MG63 (cell line): ENCODE measurements at regions not wholly inside any gene's neighbourhood (a gene's known extent, or its start where the extent isn't known, plus 50 kb on each side); places are given as distances from the start of the nearest gene placed in this dataset.

Experiments
- DNase-seq: peaks from one replicate; pipeline ENCODE4 v3.0.0-alpha.2; 2020
- H3K27me3 ChIP-seq: fragments of 250-450 bp; sonication (Bioruptor Pico); 2 replicates; pipeline ENCODE4 v1.5.1; 2020; ENCODE audit warnings: mild to moderate bottlenecking, moderate library complexity
- H3K36me3 ChIP-seq: fragments of 250-450 bp; sonication (Bioruptor Pico); 2 replicates; pipeline ENCODE4 v1.5.1; 2020; ENCODE audit warnings: mild to moderate bottlenecking, moderate library complexity
- H3K4me3 ChIP-seq: fragments of 250-450 bp; sonication (Bioruptor Pico); 2 replicates; pipeline ENCODE4 v1.5.1; 2020; ENCODE audit warnings: mild to moderate bottlenecking, moderate library complexity
- H3K9me3 ChIP-seq: fragments of 250-450 bp; sonication (Bioruptor Pico); 2 replicates; pipeline ENCODE4 v1.5.1; 2020; ENCODE audit warnings: mild to moderate bottlenecking, moderate library complexity

- Histone ChIP-seq H3K36me3 (no peaks in the 10 kb centered on the region), H3K27me3 (no peaks in the 10 kb centered on the region), H3K4me3 (no peak overlapping the region), H3K9me3 (no peaks in the 10 kb centered on the region)
- no peak for DNase-seq
Observed at GRCh38 chr15:99440551-99441443, 125.0 kb upstream of the MEF2A start.

- no peak overlapping the region for H3K4me3 ChIP-seq
- no peaks in the 10 kb centered on the region for H3K36me3 ChIP-seq
- no peak for DNase-seq
Observed at GRCh38 chr15:99441444-99441800, 124.4 kb upstream of the MEF2A start.

GRCh38 chr15:99441871-99442251 lies 123.9 kb upstream of the MEF2A start:
- no peak overlapping the region for H3K4me3 ChIP-seq

More at GRCh38 chr15:99441444-99441800, 124.4 kb upstream of the MEF2A start:
- no peaks in the 10 kb centered on the region for H3K27me3 ChIP-seq
- no peaks in the 10 kb centered on the region for H3K9me3 ChIP-seq

GRCh38 chr15:99442252-99442897 lies 123.4 kb upstream of the MEF2A start:
- no peak overlapping the region for H3K4me3 ChIP-seq
- peak; percentile 91 for DNase-seq
- H3K36me3 ChIP-seq, result no peaks in the 10 kb centered on the region
- no peaks in the 10 kb centered on the region for H3K9me3 ChIP-seq
- H3K27me3 ChIP-seq, result no peaks in the 10 kb centered on the region

More at GRCh38 chr15:99441871-99442251, 123.9 kb upstream of the MEF2A start:
- Histone ChIP-seq H3K36me3 (no peaks in the 10 kb centered on the region), H3K9me3 (no peaks in the 10 kb centered on the region), H3K27me3 (no peaks in the 10 kb centered on the region)
- DNase-seq, result no peak

GRCh38 chr15:99443056-99443756 lies 122.6 kb upstream of the MEF2A start:
- H3K9me3 ChIP-seq, result no peaks in the 10 kb centered on the region
- no peak overlapping the region for H3K4me3 ChIP-seq
- H3K27me3 ChIP-seq, result no peaks in the 10 kb centered on the region
- no peaks in the 10 kb centered on the region for H3K36me3 ChIP-seq
- no peak for DNase-seq

- Histone ChIP-seq H3K36me3 (no peaks in the 10 kb centered on the region), H3K27me3 (no peaks in the 10 kb centered on the region), H3K9me3 (no peaks in the 10 kb centered on the region), H3K4me3 (no peak overlapping the region)
- DNase-seq, result no peak
Observed at GRCh38 chr15:99443768-99444446, 121.9 kb upstream of the MEF2A start.

GRCh38 chr15:99445272-99445850 lies 120.4 kb upstream of the MEF2A start:
- Histone ChIP-seq H3K4me3 (no peak overlapping the region), H3K36me3 (no peaks in the 10 kb centered on the region), H3K27me3 (no peaks in the 10 kb centered on the region), H3K9me3 (no peaks in the 10 kb centered on the region)
- no peak for DNase-seq

GRCh38 chr15:99446565-99447496 lies 119.0 kb upstream of the MEF2A start:
- DNase-seq, result no peak
- Histone ChIP-seq H3K36me3 (no peaks in the 10 kb centered on the region), H3K4me3 (no peak overlapping the region), H3K27me3 (no peaks in the 10 kb centered on the region), H3K9me3 (no peaks in the 10 kb centered on the region)

- Histone ChIP-seq H3K4me3 (no peak overlapping the region), H3K36me3 (no peaks in the 10 kb centered on the region), H3K27me3 (no peaks in the 10 kb centered on the region), H3K9me3 (no peaks in the 10 kb centered on the region)
- no peak for DNase-seq
Observed at GRCh38 chr15:99447497-99448371, 118.0 kb upstream of the MEF2A start.

- H3K4me3 ChIP-seq, result no peak overlapping the region
- DNase-seq, result no peak
- H3K36me3 ChIP-seq, result no peaks in the 10 kb centered on the region
- no peaks in the 10 kb centered on the region for H3K9me3 ChIP-seq
- H3K27me3 ChIP-seq, result no peaks in the 10 kb centered on the region
Observed at GRCh38 chr15:99449514-99449913, 116.3 kb upstream of the MEF2A start.

GRCh38 chr15:99450896-99451358 lies 114.9 kb upstream of the MEF2A start:
- H3K4me3 ChIP-seq, result no peak overlapping the region
- no peaks in the 10 kb centered on the region for H3K9me3 ChIP-seq
- H3K27me3 ChIP-seq, result no peaks in the 10 kb centered on the region
- H3K36me3 ChIP-seq, result no peaks in the 10 kb centered on the region
- no peak for DNase-seq

GRCh38 chr15:99451484-99451883 lies 114.3 kb upstream of the MEF2A start:
- DNase-seq, result no peak

GRCh38 chr15:99452010-99452409 lies 113.8 kb upstream of the MEF2A start:
- DNase-seq, result no peak
- H3K36me3 ChIP-seq, result no peaks in the 10 kb centered on the region
- no peaks in the 10 kb centered on the region for H3K9me3 ChIP-seq
- no peaks in the 10 kb centered on the region for H3K27me3 ChIP-seq
- H3K4me3 ChIP-seq, result no peak overlapping the region

More at GRCh38 chr15:99451484-99451883, 114.3 kb upstream of the MEF2A start:
- Histone ChIP-seq H3K9me3 (no peaks in the 10 kb centered on the region), H3K4me3 (no peak overlapping the region), H3K36me3 (no peaks in the 10 kb centered on the region), H3K27me3 (no peaks in the 10 kb centered on the region)

- Histone ChIP-seq H3K4me3 (peak overlapping the region; percentile 15; the same call in 1 of the 2 replicates), H3K27me3 (no peaks in the 10 kb centered on the region), H3K9me3 (peaks cover 2% of the 10 kb centered on the region), H3K36me3 (no peaks in the 10 kb centered on the region)
- DNase-seq, result peak; percentile 92
Observed at GRCh38 chr15:99452728-99453636, 112.8 kb upstream of the MEF2A start.
